ENCODE measurements at regions not wholly inside any gene's neighbourhood (a gene's known extent, or its start where the extent isn't known, plus 50 kb on each side); places are given as distances from the start of the nearest gene placed in this dataset.

GRCh38 chr16:65698791-65699321 lies 577.0 kb upstream of the CDH11 start:
- no peak for TF ChIP-seq EZH2 (IDR thresholded peaks at IDR 0.05; ENCODE audit: low read length, unreplicated experiment)
- TF ChIP-seq CTCF (conservative IDR thresholded peaks at IDR 0.05; ENCODE audit: low read depth, low read length), result no peak
- TF ChIP-seq EZH2phosphoT487 (IDR thresholded peaks at IDR 0.05; ENCODE audit: borderline replicate concordance, low read length), result no peak
